BJ (cell line): ENCODE measurements at regions not wholly inside any gene's neighbourhood (a gene's known extent, or its start where the extent isn't known, plus 50 kb on each side); places are given as distances from the start of the nearest gene placed in this dataset.

ENCODE experiments used
- CTCF ChIA-PET: fragments of 350-600 bp; formaldehyde crosslinking; extraction: SDS; loops from one replicate; lab custom pipeline; 2021; ENCODE audit warnings: antibody characterized with exemption, inconsistent platforms; lab: Yijun Ruan, JAX
- POLR2A ChIA-PET: fragments of 300-600 bp; sonication (Branson Sonifier 250); formaldehyde crosslinking; extraction: SDS; loops from one replicate; lab custom pipeline; 2021; ENCODE audit warnings: antibody characterized with exemption; lab: Charles Lee
- DNase-seq: peaks from one replicate; pipeline ENCODE4 v3.0.0-alpha.2; 2011; ENCODE audit warnings: low read depth
- H3K27me3 ChIP-seq: 2 replicates; pipeline ENCODE4 v1.6.0; 2011; ENCODE audit warnings: low read length; ENCODE audit not compliant: control insufficient read depth, insufficient read depth
- H3K36me3 ChIP-seq: 2 replicates; pipeline ENCODE4 v1.5.1; 2011; ENCODE audit warnings: low read length; ENCODE audit not compliant: control insufficient read depth, insufficient read depth
- H3K4me3 ChIP-seq: 2 replicates; pipeline ENCODE4 v1.5.1; 2011; ENCODE audit warnings: low read depth, mild to moderate bottlenecking, control low read depth, low read length
- TF ChIP-seq, protein P1 (sequence below): IDR thresholded peaks from 2 replicates; pipeline ENCODE4 v1.5.1; 2011; ENCODE audit warnings: low read depth, mild to moderate bottlenecking, control low read depth, inconsistent platforms, low read length, moderate library complexity; ENCODE audit not compliant: insufficient read depth

DNA sequence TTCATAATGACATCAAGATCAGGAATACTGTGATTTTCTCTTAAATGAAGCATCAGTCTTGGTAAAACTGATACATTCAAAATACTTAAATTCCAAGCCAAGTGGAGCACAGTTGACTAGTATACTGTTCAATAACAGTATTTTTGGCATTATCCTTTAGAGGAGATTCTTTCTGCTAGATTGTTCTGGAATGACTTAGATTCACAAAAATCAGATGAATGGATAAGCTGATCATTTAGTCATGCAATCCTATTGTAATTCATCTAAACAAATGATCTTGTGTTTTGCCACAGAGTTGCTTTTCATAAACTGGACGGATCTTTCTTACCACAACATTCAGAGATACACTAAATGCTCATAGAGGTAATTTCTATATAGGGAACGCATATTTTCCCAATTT, 232.0 kb downstream of the CXXC4 start:
- H3K36me3 ChIP-seq = no peaks in the 10 kb centered on the region
- CTCF ChIA-PET = no interaction called here
- DNase-seq = no peak
- TF ChIP-seq, protein P1, sequence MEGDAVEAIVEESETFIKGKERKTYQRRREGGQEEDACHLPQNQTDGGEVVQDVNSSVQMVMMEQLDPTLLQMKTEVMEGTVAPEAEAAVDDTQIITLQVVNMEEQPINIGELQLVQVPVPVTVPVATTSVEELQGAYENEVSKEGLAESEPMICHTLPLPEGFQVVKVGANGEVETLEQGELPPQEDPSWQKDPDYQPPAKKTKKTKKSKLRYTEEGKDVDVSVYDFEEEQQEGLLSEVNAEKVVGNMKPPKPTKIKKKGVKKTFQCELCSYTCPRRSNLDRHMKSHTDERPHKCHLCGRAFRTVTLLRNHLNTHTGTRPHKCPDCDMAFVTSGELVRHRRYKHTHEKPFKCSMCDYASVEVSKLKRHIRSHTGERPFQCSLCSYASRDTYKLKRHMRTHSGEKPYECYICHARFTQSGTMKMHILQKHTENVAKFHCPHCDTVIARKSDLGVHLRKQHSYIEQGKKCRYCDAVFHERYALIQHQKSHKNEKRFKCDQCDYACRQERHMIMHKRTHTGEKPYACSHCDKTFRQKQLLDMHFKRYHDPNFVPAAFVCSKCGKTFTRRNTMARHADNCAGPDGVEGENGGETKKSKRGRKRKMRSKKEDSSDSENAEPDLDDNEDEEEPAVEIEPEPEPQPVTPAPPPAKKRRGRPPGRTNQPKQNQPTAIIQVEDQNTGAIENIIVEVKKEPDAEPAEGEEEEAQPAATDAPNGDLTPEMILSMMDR = no peak
- POLR2A ChIA-PET = no interaction called here
- no peaks in the 10 kb centered on the region for H3K27me3 ChIP-seq
- H3K4me3 ChIP-seq = no peak overlapping the region

- Histone ChIP-seq H3K36me3 (no peaks in the 10 kb centered on the region), H3K27me3 (no peaks in the 10 kb centered on the region), H3K4me3 (no peak overlapping the region)
- TF ChIP-seq, protein P1 = no peak
- no peak for DNase-seq
- ChIA-PET CTCF (no interaction called here), POLR2A (no interaction called here)
These were observed 246.0 kb downstream of the CXXC4 start for GRCh38 chr4:104248726-104249125.

GRCh38 chr4:104235967-104236366, 258.7 kb downstream of the CXXC4 start:
- DNase-seq = no peak
- TF ChIP-seq, protein P1 = no peak
- POLR2A ChIA-PET = no interaction called here
- no peak overlapping the region for H3K4me3 ChIP-seq
- no peaks in the 10 kb centered on the region for H3K27me3 ChIP-seq
- H3K36me3 ChIP-seq = no peaks in the 10 kb centered on the region
- CTCF ChIA-PET = no interaction called here

- DNase-seq = no peak
- TF ChIP-seq, protein P1 = no peak
- ChIA-PET POLR2A (no interaction called here), CTCF (no interaction called here)
- Histone ChIP-seq H3K36me3 (no peaks in the 10 kb centered on the region), H3K27me3 (no peaks in the 10 kb centered on the region), H3K4me3 (no peak overlapping the region)
These were observed 277.2 kb downstream of the CXXC4 start for GRCh38 chr4:104217526-104217925.

- H3K36me3 ChIP-seq = no peaks in the 10 kb centered on the region
- CTCF ChIA-PET = no interaction called here
- no peak overlapping the region for H3K4me3 ChIP-seq
- no peaks in the 10 kb centered on the region for H3K27me3 ChIP-seq
- POLR2A ChIA-PET = no interaction called here
- TF ChIP-seq, protein P1 = no peak
- DNase-seq = no peak
These were observed 283.0 kb downstream of the CXXC4 start for GRCh38 chr4:104211657-104212056.
